ENCODE measurements at regions not wholly inside any gene's neighbourhood (a gene's known extent, or its start where the extent isn't known, plus 50 kb on each side); places are given as distances from the start of the nearest gene placed in this dataset.

- H3K4me3 Mint-ChIP-seq, result no peak overlapping the region
- H3K27ac ChIP-seq, result no peak overlapping the region
- no peaks in the 10 kb centered on the region for H3K36me3 Mint-ChIP-seq
- no peaks in the 10 kb centered on the region for H3K79me2 ChIP-seq (ENCODE audit: low read depth)
- no peak overlapping the region for H3K4me2 ChIP-seq
- H3K4me1 Mint-ChIP-seq, result peaks cover 4% of the 10 kb centered on the region
- H3K9ac ChIP-seq, result no peak overlapping the region
- H4K20me1 ChIP-seq (ENCODE audit: low read depth), result no peaks in the 10 kb centered on the region
- no peak overlapping the region for H3K27ac Mint-ChIP-seq
- no peak overlapping the region for H2AFZ ChIP-seq (replicated peaks)
- no peak for DNase-seq (ENCODE audit: low spot score)
- no peaks in the 10 kb centered on the region for H3F3A ChIP-seq (ENCODE audit: low read depth)
- TF ChIP-seq CTCF (IDR thresholded peaks at IDR 0.05), result no peak
- no peak for TF ChIP-seq EZH2phosphoT487 (IDR thresholded peaks at IDR 0.05)
- no peak for TF ChIP-seq EZH2 (IDR thresholded peaks at IDR 0.05)
- H3K27me3 ChIP-seq, result no peaks in the 10 kb centered on the region
- peaks cover 5% of the 10 kb centered on the region for H3K4me1 ChIP-seq
- H3K36me3 ChIP-seq, result no peaks in the 10 kb centered on the region
- no peaks in the 10 kb centered on the region for H3K9me3 ChIP-seq (ENCODE audit: low read depth)
- H3K4me3 ChIP-seq, result no peak overlapping the region
- no peaks in the 10 kb centered on the region for H3K9me3 Mint-ChIP-seq
- H3K27me3 Mint-ChIP-seq (ENCODE audit: insufficient read depth, low read depth), result no peaks in the 10 kb centered on the region
Measured at GRCh38 chr15:36330598-36330997, 248.8 kb upstream of the CDIN1 start.

GRCh38 chr15:36331531-36332275 lies 247.7 kb upstream of the CDIN1 start:
- Mint-ChIP-seq H3K27ac (no peak overlapping the region), H3K4me1 (peaks cover 4% of the 10 kb centered on the region), H3K27me3 (ENCODE audit: insufficient read depth, low read depth) (no peaks in the 10 kb centered on the region), H3K36me3 (no peaks in the 10 kb centered on the region), H3K4me3 (no peak overlapping the region), H3K9me3 (no peaks in the 10 kb centered on the region)
- H3K79me2 ChIP-seq (ENCODE audit: low read depth), result no peaks in the 10 kb centered on the region
- no peak for DNase-seq (ENCODE audit: low spot score)
- no peak overlapping the region for H2AFZ ChIP-seq (replicated peaks)
- H3K36me3 ChIP-seq, result no peaks in the 10 kb centered on the region
- TF ChIP-seq EZH2 (IDR thresholded peaks at IDR 0.05) (no peak), CTCF (IDR thresholded peaks at IDR 0.05) (no peak), EZH2phosphoT487 (IDR thresholded peaks at IDR 0.05) (no peak)
- no peaks in the 10 kb centered on the region for H4K20me1 ChIP-seq (ENCODE audit: low read depth)
- peaks cover 5% of the 10 kb centered on the region for H3K4me1 ChIP-seq
- no peaks in the 10 kb centered on the region for H3F3A ChIP-seq (ENCODE audit: low read depth)
- no peaks in the 10 kb centered on the region for H3K27me3 ChIP-seq
- no peak overlapping the region for H3K9ac ChIP-seq
- H3K27ac ChIP-seq, result no peak overlapping the region
- H3K4me3 ChIP-seq, result no peak overlapping the region
- no peaks in the 10 kb centered on the region for H3K9me3 ChIP-seq (ENCODE audit: low read depth)
- no peak overlapping the region for H3K4me2 ChIP-seq

GRCh38 chr15:36332301-36332700 lies 247.1 kb upstream of the CDIN1 start:
- no peak for TF ChIP-seq EZH2 (IDR thresholded peaks at IDR 0.05)
- TF ChIP-seq CTCF (IDR thresholded peaks at IDR 0.05), result no peak
- no peak for TF ChIP-seq EZH2phosphoT487 (IDR thresholded peaks at IDR 0.05)
- H3K4me2 ChIP-seq, result no peak overlapping the region
- no peak overlapping the region for H3K27ac Mint-ChIP-seq
- H3F3A ChIP-seq (ENCODE audit: low read depth), result no peaks in the 10 kb centered on the region
- no peak overlapping the region for H2AFZ ChIP-seq (replicated peaks)
- no peak overlapping the region for H3K9ac ChIP-seq
- H3K27ac ChIP-seq, result no peak overlapping the region
- no peak overlapping the region for H3K4me3 Mint-ChIP-seq
- H3K79me2 ChIP-seq (ENCODE audit: low read depth), result no peaks in the 10 kb centered on the region
- H3K27me3 Mint-ChIP-seq (ENCODE audit: insufficient read depth, low read depth), result no peaks in the 10 kb centered on the region
- no peaks in the 10 kb centered on the region for H3K9me3 Mint-ChIP-seq
- no peaks in the 10 kb centered on the region for H3K9me3 ChIP-seq (ENCODE audit: low read depth)
- H3K4me1 ChIP-seq, result peaks cover 5% of the 10 kb centered on the region
- H3K36me3 ChIP-seq, result no peaks in the 10 kb centered on the region
- DNase-seq (ENCODE audit: low spot score), result no peak
- H3K27me3 ChIP-seq, result no peaks in the 10 kb centered on the region
- no peaks in the 10 kb centered on the region for H3K36me3 Mint-ChIP-seq
- no peaks in the 10 kb centered on the region for H4K20me1 ChIP-seq (ENCODE audit: low read depth)
- peaks cover 4% of the 10 kb centered on the region for H3K4me1 Mint-ChIP-seq
- H3K4me3 ChIP-seq, result no peak overlapping the region

Measured in neural progenitor cell (in vitro differentiated cells).